ENCODE measurements at regions not wholly inside any gene's neighbourhood (a gene's known extent, or its start where the extent isn't known, plus 50 kb on each side); places are given as distances from the start of the nearest gene placed in this dataset.

DNA sequence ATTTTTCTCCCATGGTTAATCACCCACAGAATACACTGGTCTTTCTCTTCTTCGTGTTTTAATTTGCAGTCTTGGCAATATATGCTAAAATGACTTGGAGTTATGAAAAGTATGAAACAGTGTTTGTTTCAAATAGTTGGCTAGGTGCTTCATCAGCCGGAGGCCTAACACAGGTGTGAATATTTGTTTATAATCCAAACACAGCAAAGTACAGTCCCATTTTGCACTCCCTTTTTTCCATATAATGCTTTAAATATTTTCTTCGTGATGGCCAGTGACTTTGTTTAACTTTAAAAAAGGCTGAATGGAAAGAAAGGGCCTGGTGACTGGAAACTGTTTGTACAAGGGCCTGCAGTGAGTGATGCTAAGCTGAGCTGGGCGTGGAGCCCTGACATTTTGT lies 219.7 kb upstream of the LRIG1 start:
- TF ChIP-seq YY1 (IDR thresholded peaks at IDR 0.05; ENCODE audit: extremely low read depth, insufficient replicate concordance, low read depth, low read length) (no peak), SP1 (IDR thresholded peaks at IDR 0.05; ENCODE audit: low read depth) (no peak), EZH2 (IDR thresholded peaks at IDR 0.05) (no peak), MAX (IDR thresholded peaks at IDR 0.05) (no peak), JUND (IDR thresholded peaks at IDR 0.05) (no peak), CEBPB (IDR thresholded peaks at IDR 0.05; ENCODE audit: low read depth) (no peak), SRF (IDR thresholded peaks at IDR 0.05; ENCODE audit: low read depth) (no peak), ZNF274 (IDR thresholded peaks at IDR 0.05; ENCODE audit: low read depth, low read length) (no peak)
- TF ChIP-seq, protein P1, sequence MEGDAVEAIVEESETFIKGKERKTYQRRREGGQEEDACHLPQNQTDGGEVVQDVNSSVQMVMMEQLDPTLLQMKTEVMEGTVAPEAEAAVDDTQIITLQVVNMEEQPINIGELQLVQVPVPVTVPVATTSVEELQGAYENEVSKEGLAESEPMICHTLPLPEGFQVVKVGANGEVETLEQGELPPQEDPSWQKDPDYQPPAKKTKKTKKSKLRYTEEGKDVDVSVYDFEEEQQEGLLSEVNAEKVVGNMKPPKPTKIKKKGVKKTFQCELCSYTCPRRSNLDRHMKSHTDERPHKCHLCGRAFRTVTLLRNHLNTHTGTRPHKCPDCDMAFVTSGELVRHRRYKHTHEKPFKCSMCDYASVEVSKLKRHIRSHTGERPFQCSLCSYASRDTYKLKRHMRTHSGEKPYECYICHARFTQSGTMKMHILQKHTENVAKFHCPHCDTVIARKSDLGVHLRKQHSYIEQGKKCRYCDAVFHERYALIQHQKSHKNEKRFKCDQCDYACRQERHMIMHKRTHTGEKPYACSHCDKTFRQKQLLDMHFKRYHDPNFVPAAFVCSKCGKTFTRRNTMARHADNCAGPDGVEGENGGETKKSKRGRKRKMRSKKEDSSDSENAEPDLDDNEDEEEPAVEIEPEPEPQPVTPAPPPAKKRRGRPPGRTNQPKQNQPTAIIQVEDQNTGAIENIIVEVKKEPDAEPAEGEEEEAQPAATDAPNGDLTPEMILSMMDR (IDR thresholded peaks at IDR 0.05 in 2 of 3, conservative IDR thresholded peaks at IDR 0.05 in 1 of 3; ENCODE audit: borderline replicate concordance in 1 of 3, insufficient read depth in 1 of 3, low read depth in 2 of 3, low read length in 2 of 3), result no peak
- TF ChIP-seq, protein P2, sequence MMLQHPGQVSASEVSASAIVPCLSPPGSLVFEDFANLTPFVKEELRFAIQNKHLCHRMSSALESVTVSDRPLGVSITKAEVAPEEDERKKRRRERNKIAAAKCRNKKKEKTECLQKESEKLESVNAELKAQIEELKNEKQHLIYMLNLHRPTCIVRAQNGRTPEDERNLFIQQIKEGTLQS (IDR thresholded peaks at IDR 0.05), result no peak

More for the DNA sequence above, 219.7 kb upstream of the LRIG1 start:
- CTCF ChIA-PET, result no interaction called here
- ATAC-seq (no peak), DNase-seq (ENCODE audit: low read depth, low spot score) (no peak)
- H3K9ac ChIP-seq (ENCODE audit: low read length), result no peak overlapping the region
- POLR2A ChIA-PET, result no interaction called here
- H3K4me1 ChIP-seq (ENCODE audit: control insufficient read depth in 1 of 2, insufficient read depth in 2 of 2, low read length in 2 of 2), result no peaks in the 10 kb centered on the region
- intact Hi-C loops (cut with micrococcal nuclease), result no loop called here
- BruUV-seq (replicated peaks), result no TSS peak
- H3K4me2 ChIP-seq (ENCODE audit: low read length), result no peak overlapping the region
- H3K4me3 ChIP-seq (replicated peaks in 1 of 2; ENCODE audit: low read depth in 1 of 2, low read length in 2 of 2), result no peak overlapping the region
- H3K9me2 ChIP-seq (ENCODE audit: insufficient read depth), result no peaks in the 10 kb centered on the region
- H3K36me3 ChIP-seq (ENCODE audit: control insufficient read depth in 1 of 2, insufficient read depth in 2 of 2, low read length in 2 of 2), result no peaks in the 10 kb centered on the region
- no peak overlapping the region for H2AFZ ChIP-seq (ENCODE audit: low read depth, low read length, poor library complexity, severe bottlenecking)
- RAD21 ChIA-PET (ENCODE audit: low non-redundant PET in 1 of 2, low total read pairs in 2 of 2, uncharacterized antibody in 2 of 2, unreplicated experiment in 2 of 2), result interaction anchor here in 1 of 2 experiments (0.6 kb wide), 1 partner anchor 101 kb away, joined by 4 read pairs; no protein-coding TSS in a partner anchor
- no peaks in the 10 kb centered on the region for H3K79me2 ChIP-seq (ENCODE audit: insufficient read depth, low read length)
- H3K27me3 ChIP-seq (ENCODE audit: insufficient read depth, low read length), result peaks cover 6% of the 10 kb centered on the region; the same call in 1 of the 2 replicates
- no peaks in the 10 kb centered on the region for H3K9me3 ChIP-seq (ENCODE audit: control insufficient read depth in 1 of 2, insufficient read depth in 1 of 2, low read depth in 1 of 2, low read length in 2 of 2)
- no peaks in the 10 kb centered on the region for H4K20me1 ChIP-seq (ENCODE audit: insufficient read depth)
- no peak overlapping the region for H3K27ac ChIP-seq (ENCODE audit: low read depth, low read length)

All from HCT116 (cell line).